GM18520 (cell line): ENCODE measurements at regions not wholly inside any gene's neighbourhood (a gene's known extent, or its start where the extent isn't known, plus 50 kb on each side); places are given as distances from the start of the nearest gene placed in this dataset.
"Not testable (repeated sequence)": the region's sequence is repeated elsewhere in the genome, so short reads cannot be mapped to it uniquely, and the experiment has no call there.

Experiments used
- ATAC-seq: cut with Tn5 transposase; IDR thresholded peaks from one replicate; pipeline ENCODE4 v1.9.1; 2021; ENCODE audit not compliant: unreplicated experiment

- no peak for ATAC-seq
Measured at GRCh38 chr12:4158306-4158705, 115.3 kb upstream of the CCND2 start.

DNA sequence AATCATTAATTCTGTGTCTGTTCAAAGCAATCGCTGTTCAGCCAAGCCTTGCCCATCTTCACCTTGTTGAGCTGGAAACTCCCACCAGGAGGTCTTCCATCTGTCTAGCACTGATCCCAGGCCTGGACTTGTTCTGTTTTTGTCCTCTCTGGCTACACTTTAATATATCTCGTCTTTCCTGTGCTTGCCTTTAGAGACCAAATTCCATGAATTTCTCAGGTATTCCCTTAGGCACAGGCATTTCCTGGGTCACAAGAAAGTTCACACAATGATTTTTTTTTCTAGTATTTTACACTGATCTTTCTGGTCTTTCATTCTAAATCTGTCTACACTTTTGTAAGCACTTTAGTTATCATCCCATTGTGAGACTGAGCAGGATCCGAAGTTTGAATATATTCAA, 116.4 kb upstream of the CCND2 start:
- ATAC-seq: no peak

- no peak for ATAC-seq
Measured at GRCh38 chr12:4156317-4156716, 117.2 kb upstream of the CCND2 start.

- no peak for ATAC-seq
Measured at GRCh38 chr12:4154672-4155225, 118.8 kb upstream of the CCND2 start.

DNA sequence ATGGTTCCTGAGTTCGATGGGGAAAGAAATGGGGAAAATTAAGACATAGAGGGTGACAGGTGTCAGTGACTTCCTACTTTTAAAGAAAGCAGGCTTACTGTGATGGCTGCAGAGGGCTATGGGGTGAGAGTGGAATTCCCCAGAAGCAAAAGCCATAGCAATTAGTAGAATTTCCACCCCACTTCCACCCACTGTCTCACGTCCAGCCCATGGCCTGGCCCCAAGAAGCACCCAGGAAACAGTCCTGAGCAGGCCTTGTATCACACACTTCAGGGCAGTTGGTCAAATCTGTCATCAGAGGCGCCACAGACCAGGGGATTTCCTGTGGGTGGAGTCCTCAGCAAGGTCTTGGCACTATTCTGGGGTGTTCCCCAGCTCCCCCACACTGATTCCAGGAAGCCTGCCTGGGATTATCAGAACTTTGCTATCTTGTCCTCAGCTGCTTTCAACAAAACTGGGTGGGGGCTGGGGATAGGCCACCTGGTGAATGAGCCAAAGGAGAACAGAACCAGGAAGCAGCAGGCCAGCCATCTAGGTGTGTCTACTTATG, 120.1 kb upstream of the CCND2 start:
- peak; percentile 65 for ATAC-seq

GRCh38 chr12:4152145-4152795, 121.3 kb upstream of the CCND2 start:
- ATAC-seq: no peak

DNA sequence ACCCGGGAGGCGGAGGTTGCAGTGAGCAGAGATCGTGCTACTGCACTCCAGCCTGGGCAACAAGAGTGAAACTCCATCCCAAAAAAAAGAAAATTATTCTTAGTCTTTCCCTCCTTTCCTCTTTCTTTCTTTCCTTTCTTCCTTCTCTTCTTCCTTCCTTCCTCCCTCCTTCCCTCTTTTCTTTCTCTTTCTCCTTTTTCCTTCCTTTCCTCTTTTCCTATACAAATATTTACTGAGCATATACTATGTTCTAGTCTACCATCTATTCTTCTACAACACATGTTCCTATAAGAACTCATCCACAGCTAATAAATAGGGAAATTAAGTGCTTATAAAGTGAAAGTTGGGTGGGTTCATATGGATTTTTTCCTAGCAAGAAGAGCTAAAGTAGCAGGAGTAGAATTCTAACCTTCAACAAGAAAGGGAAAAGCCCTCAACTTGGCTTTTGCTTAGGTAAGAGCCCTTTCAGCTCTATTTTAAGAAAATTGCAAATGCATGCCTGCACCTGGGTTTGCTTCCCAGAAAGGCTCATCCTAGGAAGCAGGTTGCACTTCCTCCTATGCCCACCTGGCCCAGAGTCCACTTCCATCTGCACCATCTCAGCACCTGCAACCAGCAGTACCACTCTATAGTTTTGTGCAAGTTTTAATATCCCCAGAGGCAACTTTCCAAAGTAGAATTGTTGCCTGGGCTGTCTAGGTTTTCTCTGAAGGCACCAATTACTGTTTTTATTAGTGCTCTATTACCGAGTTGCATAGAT, 122.0 kb upstream of the CCND2 start:
- no peak for ATAC-seq

DNA sequence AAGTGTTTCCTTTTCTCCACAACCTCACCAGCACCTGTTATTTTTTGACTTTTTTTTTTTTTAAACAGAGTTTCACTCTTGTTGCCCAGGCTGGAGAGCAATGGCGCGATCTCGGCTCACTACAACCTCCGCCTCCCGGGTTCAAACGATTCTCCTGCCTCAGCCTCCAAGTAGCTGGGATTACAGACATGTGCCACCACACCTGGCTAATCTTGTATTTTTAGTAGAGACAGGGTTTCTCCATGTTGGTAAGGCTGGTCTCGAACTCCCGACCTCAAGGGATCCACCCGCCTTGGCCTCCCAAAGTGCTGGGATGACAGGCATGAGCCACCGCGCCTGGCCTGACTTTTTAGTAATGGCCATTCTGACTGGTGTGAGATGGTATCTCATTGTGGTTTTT, 123.2 kb upstream of the CCND2 start:
- ATAC-seq: not testable (repeated sequence)

DNA sequence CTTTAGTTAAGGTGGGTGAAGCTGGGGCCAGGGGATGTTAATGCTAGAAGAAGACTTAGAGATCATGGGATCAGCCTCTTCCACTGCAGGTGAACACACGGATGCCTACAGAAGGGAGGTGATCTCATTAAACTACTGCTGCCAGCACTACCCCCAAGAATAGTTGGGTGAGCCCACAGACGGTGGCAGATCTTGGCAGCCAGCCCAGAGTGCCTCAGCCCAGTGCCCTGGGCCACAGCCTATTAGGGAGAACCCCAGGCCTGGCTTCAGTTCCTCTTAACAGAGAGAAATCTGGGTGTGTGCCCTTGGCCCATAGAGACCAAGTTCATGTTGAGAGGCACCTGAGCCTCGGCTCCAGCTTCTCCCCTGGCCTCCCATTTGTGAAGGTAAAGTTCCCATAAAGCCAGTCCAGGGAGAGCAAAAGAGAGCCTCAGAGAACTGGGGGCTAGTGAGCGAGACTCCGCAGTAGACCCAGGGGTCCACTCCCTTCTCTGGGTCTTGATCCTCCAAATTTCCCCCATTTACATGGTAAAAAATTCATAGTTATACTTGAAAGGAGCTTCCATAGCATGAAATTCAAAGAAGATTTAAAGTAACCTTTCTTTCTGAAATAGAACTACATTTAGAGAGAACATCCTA, 125.0 kb upstream of the CCND2 start:
- ATAC-seq: peak; percentile 45

GRCh38 chr12:4147031-4147481, 126.5 kb upstream of the CCND2 start:
- ATAC-seq: no peak

DNA sequence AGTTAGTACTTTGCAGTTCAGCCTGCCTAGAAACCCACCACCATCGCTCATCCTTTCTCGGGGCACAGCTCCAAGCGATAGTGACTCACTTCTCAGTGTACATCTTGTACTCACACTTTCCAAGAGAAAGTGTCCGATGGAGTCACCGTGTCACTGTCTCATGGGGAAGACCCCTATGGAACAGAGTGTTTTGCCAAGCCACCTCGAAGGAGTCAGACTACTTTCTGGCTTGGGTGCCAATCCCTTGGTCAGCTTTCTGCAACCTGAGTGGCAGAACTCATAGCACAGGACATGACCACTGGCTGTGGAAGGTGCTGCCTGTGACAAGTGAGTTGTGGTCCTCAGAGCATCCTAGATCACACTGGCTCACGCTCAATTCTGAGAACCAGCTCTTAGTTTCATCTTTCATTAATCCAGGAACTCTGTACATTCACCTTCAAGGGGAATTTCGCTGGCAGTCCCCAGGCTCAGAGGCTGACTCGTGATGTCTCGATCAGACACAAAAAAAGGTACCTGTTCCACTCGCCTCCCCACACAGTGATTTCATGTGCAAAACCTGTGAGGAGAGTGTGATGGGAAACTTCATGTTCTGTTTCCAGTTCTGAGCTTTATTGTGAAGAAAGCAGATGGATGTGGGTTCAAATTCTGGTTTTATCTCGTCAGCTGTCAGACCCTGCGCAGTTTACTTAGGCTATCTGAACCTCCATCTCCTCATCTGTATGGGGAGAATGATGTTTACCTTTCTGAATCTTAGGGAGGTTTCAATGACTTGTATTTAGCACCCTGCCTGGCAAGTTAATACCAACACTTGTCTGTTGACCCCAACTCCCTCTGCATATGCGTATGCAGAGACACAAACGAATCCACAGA, 127.3 kb upstream of the CCND2 start:
- ATAC-seq: no peak

- ATAC-seq: no peak
Measured at GRCh38 chr12:4144676-4145075, 128.9 kb upstream of the CCND2 start.

DNA sequence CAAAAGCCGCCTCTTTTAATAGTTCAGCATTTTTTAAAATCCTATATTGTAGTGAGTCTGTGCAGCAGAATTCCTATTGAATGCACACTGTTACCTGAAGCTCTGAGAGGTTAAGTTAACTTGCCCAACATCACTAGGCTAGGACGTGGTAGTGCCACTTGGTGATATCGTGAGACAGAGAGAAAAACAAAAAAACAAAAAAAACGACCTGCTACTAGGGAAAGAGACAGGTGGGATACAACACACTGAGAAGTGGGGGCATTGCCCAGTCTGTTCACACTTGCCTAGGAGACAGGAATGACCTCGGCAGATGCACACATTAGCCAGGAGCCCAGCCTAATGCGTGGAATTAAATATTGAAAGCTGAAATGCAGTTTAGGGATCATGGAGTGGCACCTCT, 129.7 kb upstream of the CCND2 start:
- ATAC-seq: no peak

DNA sequence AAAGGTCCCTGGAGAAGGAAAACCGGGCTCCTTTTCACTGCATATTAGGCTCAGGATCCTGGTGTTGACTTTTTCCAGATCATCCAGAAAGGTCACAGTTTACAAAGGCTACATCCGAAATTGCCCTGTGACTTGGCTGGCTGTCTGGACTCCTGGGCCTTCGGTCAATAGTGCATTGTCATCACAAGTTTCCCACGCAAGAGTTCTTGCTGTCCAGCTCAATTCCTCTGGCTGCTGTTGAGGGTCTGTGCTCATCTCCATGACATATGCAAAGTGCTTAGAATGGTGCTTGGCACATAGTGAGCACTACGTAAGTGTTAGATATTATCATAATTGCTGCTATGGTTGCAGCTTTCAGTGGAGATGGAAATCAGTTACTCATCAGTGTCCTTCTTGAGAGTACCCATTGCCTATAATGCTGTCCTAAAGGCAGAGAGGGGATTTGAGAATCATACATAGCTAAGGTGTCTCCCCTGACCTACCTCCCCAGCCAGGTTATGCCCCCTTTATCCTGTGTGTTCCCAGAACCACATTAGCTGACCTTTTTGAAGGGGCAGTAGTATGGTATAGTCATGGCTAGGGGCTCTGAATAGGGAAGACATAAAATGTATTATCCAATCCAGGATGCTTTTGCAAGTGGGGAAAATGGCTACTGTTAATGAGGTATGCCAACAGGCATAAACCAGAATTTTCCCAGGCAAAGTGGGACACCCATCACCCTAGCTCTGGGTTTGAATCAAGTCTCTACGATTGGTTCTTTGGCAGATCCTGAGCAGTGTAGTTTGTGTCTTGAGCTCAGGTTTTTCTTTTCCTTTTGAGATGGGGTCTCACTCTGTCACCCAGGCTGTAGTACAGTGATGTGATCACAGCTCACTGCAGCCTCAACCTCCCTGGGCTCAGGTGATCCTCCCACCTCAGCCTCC, 132.0 kb upstream of the CCND2 start:
- peak; percentile 37 for ATAC-seq

GRCh38 chr12:4140581-4141301, 132.8 kb upstream of the CCND2 start:
- no peak for ATAC-seq

- ATAC-seq: no peak
Measured at GRCh38 chr12:4139191-4139590, 134.4 kb upstream of the CCND2 start.

DNA sequence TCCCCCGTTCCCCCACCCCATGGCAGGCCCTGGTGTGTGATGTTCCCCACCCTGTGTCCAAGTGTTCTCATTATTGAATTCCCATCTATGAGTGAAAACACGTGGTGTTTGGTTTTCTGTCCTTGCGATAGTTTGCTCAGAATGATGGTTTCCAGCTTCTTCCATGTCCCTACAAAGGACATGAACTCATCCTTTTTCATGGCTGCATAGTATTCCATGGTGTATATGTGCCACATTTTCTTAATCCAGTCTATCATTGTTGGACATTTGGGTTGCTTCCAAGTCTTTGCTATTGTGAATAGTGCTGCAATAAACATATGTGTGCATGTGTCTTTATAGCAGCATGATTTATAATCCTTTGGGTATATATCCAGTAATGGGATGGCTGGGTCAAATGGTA, 135.0 kb upstream of the CCND2 start:
- not testable (repeated sequence) for ATAC-seq

DNA sequence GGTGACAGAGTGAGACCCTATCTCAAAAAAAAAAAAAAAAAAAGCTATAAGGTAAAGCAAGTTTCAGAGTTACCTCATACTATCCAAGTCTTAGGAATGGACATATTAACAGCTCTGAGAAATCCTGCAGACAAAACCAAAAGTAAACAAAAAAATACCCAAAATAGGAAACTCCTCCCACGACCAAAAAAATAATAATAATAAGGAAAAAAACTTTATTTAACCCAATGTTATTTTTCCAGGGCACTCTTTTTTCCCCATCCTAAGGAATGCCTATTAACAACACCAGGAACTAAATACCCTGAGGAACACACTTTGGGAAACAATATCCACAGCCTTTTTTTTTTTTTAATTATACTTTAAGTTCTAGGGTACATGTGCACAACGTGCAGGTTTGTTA, 135.5 kb upstream of the CCND2 start:
- no peak for ATAC-seq

DNA sequence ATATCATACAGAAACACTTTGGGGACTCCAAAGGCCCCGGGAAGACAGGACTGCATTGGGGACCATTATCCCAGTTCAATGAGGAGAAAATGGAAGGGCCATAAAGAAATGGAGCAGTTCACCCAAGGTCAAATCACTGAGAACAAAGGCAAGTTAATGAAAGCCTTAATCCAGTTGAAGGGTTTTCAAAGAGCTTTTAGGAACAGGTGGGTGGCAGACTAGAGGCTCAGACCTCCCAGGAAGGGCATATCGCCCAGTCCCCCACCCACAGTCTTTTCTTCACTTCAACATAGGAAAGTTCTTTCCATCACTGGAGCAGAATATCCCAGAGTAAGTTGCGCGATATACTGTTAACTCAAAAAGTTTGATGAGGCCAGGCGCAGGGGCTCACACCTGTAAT, 136.1 kb upstream of the CCND2 start:
- no peak for ATAC-seq
